LNCAP (cell line): ENCODE measurements at regions not wholly inside any gene's neighbourhood (a gene's known extent, or its start where the extent isn't known, plus 50 kb on each side); places are given as distances from the start of the nearest gene placed in this dataset.

Experiments used
- TF ChIP-seq, protein P1 (sequence below): fragments of 450-650 bp; IDR thresholded peaks from 2 replicates; pipeline ENCODE4 v1.5.1; 2017; ENCODE audit warnings: mild to moderate bottlenecking

GRCh38 chr20:4375881-4376280 lies 126.8 kb upstream of the ADRA1D start:
- TF ChIP-seq, protein P1, sequence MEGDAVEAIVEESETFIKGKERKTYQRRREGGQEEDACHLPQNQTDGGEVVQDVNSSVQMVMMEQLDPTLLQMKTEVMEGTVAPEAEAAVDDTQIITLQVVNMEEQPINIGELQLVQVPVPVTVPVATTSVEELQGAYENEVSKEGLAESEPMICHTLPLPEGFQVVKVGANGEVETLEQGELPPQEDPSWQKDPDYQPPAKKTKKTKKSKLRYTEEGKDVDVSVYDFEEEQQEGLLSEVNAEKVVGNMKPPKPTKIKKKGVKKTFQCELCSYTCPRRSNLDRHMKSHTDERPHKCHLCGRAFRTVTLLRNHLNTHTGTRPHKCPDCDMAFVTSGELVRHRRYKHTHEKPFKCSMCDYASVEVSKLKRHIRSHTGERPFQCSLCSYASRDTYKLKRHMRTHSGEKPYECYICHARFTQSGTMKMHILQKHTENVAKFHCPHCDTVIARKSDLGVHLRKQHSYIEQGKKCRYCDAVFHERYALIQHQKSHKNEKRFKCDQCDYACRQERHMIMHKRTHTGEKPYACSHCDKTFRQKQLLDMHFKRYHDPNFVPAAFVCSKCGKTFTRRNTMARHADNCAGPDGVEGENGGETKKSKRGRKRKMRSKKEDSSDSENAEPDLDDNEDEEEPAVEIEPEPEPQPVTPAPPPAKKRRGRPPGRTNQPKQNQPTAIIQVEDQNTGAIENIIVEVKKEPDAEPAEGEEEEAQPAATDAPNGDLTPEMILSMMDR = no peak

- TF ChIP-seq, protein P1 = no peak
These were observed 124.4 kb upstream of the ADRA1D start for GRCh38 chr20:4373454-4373853.

DNA sequence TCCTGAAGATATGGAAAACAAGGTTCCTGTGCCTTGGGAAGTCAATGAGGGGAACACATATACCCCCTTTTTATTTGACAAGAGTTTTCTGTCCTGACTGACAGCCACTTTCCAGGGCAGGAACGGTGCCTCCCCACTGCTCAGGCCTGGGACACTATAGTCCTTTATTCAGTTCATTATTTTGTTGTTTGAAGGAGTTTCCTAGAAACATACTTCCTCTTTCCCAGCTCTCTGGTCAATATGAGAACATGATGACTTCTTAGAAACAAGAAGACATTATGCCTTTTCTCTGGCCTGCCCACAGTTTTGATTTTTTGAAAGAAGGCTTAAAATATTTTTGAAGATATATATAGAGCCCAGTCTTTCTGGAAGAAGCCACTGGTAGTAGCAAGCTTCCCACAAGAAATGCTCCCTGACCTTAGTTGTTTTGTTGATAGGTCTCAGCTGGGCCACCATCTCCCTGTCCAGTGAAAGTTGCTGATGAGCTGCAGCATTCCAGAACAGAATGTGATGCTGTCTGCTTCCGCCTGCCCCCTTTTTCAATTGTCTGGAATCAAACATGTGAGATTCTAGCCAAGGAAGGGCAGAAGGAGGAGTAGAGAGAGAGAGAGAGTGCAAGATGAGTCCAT lies 122.7 kb upstream of the ADRA1D start:
- TF ChIP-seq, protein P1 = no peak

DNA sequence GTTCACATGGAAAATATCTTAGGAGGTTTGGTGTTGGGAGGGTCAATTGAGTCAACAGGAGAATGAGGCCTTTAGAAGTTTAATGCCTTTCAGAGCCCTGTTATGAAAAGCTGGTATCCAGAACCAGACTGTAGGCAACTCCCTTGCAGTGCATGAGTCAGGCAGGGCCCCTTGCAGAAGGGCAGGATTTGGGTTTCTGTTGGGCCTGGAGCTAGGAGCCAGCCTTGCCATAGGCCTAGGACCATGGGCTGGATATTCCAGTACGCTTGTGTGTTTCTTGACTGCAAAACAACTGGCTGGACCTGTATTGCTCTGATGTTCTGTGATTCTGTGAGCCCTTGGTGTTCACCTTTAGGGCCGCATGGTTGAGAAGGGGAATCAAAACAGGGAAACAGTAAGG lies 121.8 kb upstream of the ADRA1D start:
- TF ChIP-seq, protein P1 = no peak

DNA sequence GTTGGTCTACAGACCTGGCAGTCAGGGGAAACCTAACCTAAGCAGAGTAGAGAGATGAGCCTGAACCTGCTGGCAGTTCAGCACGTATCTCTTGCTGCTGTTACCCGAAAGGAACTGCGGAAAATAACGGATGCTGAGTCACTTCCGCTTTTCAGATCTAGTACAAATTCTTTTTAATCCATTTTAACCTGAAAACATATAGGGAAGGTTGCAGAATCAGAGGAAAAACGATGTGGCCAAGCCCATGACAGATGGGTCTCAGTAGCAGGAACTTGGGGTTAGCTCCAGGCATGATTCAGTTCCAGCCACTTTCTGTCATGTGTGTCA lies 120.7 kb upstream of the ADRA1D start:
- TF ChIP-seq, protein P1 = no peak

GRCh38 chr20:4369119-4369797 lies 120.2 kb upstream of the ADRA1D start:
- TF ChIP-seq, protein P1 = no peak

DNA sequence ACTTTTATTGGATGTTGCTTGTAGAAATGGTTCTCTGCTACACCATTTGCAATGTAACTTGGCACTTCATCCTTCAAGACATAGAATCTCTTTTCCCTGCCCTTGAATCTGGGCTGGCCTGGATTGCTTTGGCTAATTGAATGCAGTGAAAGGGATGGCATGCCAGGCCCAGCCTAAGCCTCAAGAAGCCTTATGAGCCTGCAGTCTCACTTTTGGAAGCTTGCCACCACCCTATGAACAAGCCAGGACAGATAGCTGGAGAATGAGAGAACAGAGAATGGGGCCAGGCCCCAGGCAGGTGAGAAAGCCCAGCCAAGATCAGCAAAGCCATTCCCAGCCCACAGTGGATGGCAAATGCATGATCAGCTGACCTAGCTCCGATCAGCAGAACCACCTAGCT lies 117.0 kb upstream of the ADRA1D start:
- TF ChIP-seq, protein P1 = no peak
